ENCODE measurements at regions not wholly inside any gene's neighbourhood (a gene's known extent, or its start where the extent isn't known, plus 50 kb on each side); places are given as distances from the start of the nearest gene placed in this dataset.
A peak's percentile ranks its signal among the peaks of the same experiment; 100 is the strongest.
"Not testable (repeated sequence)": the region's sequence is repeated elsewhere in the genome, so short reads cannot be mapped to it uniquely, and the experiment has no call there.

GRCh38 chr15:46938169-46938568 lies 779.1 kb upstream of the SEMA6D start:
- DNase-seq (ENCODE audit: low read depth): no peak

GRCh38 chr15:46941241-46941640 lies 776.1 kb upstream of the SEMA6D start:
- DNase-seq (ENCODE audit: low read depth): no peak

GRCh38 chr15:46946953-46947352 lies 770.4 kb upstream of the SEMA6D start:
- no peak for DNase-seq (ENCODE audit: low read depth)

GRCh38 chr15:46955576-46955975 lies 761.7 kb upstream of the SEMA6D start:
- no peak for DNase-seq (ENCODE audit: low read depth)

- no peak for DNase-seq (ENCODE audit: low read depth)
Measured at GRCh38 chr15:46956456-46956855, 760.8 kb upstream of the SEMA6D start.

GRCh38 chr15:46956881-46957280 lies 760.4 kb upstream of the SEMA6D start:
- DNase-seq (ENCODE audit: low read depth): no peak

- DNase-seq (ENCODE audit: low read depth): no peak
Measured at GRCh38 chr15:46960581-46960980, 756.7 kb upstream of the SEMA6D start.

GRCh38 chr15:46961795-46962194 lies 755.5 kb upstream of the SEMA6D start:
- DNase-seq (ENCODE audit: low read depth): no peak

- DNase-seq (ENCODE audit: low read depth): not testable (repeated sequence)
Measured at GRCh38 chr15:46988055-46988454, 729.2 kb upstream of the SEMA6D start.

- no peak for DNase-seq (ENCODE audit: low read depth)
Measured at GRCh38 chr15:46996359-46996758, 720.9 kb upstream of the SEMA6D start.

- no peak for DNase-seq (ENCODE audit: low read depth)
Measured at GRCh38 chr15:46997501-46997900, 719.8 kb upstream of the SEMA6D start.

GRCh38 chr15:47003568-47003967 lies 713.7 kb upstream of the SEMA6D start:
- no peak for DNase-seq (ENCODE audit: low read depth)

- DNase-seq (ENCODE audit: low read depth): no peak
Measured at GRCh38 chr15:47013446-47013845, 703.9 kb upstream of the SEMA6D start.

- DNase-seq (ENCODE audit: low read depth): peak; percentile 0
Measured at GRCh38 chr15:47027322-47027946, 689.9 kb upstream of the SEMA6D start.

GRCh38 chr15:47035475-47036406 lies 681.6 kb upstream of the SEMA6D start:
- no peak for DNase-seq (ENCODE audit: low read depth)

- DNase-seq (ENCODE audit: low read depth): no peak
Measured at GRCh38 chr15:47037003-47037402, 680.3 kb upstream of the SEMA6D start.

GRCh38 chr15:47039225-47039624 lies 678.1 kb upstream of the SEMA6D start:
- no peak for DNase-seq (ENCODE audit: low read depth)

- DNase-seq (ENCODE audit: low read depth): no peak
Measured at GRCh38 chr15:47041301-47041700, 676.0 kb upstream of the SEMA6D start.

GRCh38 chr15:47047981-47048380 lies 669.3 kb upstream of the SEMA6D start:
- not testable (repeated sequence) for DNase-seq (ENCODE audit: low read depth)

- peak; percentile 12 for DNase-seq (ENCODE audit: low read depth)
Measured at GRCh38 chr15:47066392-47066791, 650.9 kb upstream of the SEMA6D start.

GRCh38 chr15:47077846-47078245 lies 639.5 kb upstream of the SEMA6D start:
- peak; percentile 1 for DNase-seq (ENCODE audit: low read depth)

GRCh38 chr15:47095833-47096232 lies 621.5 kb upstream of the SEMA6D start:
- peak; percentile 9 for DNase-seq (ENCODE audit: low read depth)

GRCh38 chr15:47098526-47098925 lies 618.8 kb upstream of the SEMA6D start:
- DNase-seq (ENCODE audit: low read depth): not testable (repeated sequence)
